Thyroid gland (tissue), 4 donors: ENCODE measurements at regions not wholly inside any gene's neighbourhood (a gene's known extent, or its start where the extent isn't known, plus 50 kb on each side); places are given as distances from the start of the nearest gene placed in this dataset.

Experiments used
- CTCF ChIP-seq, 6 experiments: fragments of 200-600 bp in 3 of 6; fragments of 450-650 bp in 3 of 6; sonication (generic) in 3 of 6; IDR thresholded peaks; one replicate each; pipeline ENCODE4 v1.5.1; 2016 to 2019; ENCODE audit warnings: antibody characterized with exemption in 6 of 6, mild to moderate bottlenecking in 2 of 6, inconsistent platforms in 1 of 6, moderate library complexity in 1 of 6
- POLR2A ChIP-seq, 2 donors: fragments of 450-650 bp; IDR thresholded peaks; one replicate each; pipeline ENCODE4 v1.6.1; 2017; ENCODE audit warnings: antibody characterized with exemption in 2 of 2, mild to moderate bottlenecking in 2 of 2, moderate library complexity in 1 of 2

GRCh38 chr13:50393628-50394027, 378.4 kb downstream of the KCNRG start:
- TF ChIP-seq CTCF (IDR thresholded peaks at IDR 0.05): no peak
- no peak for TF ChIP-seq POLR2A (IDR thresholded peaks at IDR 0.05)
